Erythroblast (primary cell): ENCODE measurements at regions not wholly inside any gene's neighbourhood (a gene's known extent, or its start where the extent isn't known, plus 50 kb on each side); places are given as distances from the start of the nearest gene placed in this dataset.

Source experiments
- GATA1 ChIP-seq: IDR thresholded peaks from 2 replicates; pipeline ENCODE4 v1.6.1; 2011; ENCODE audit warnings: low read depth, mild to moderate bottlenecking, control low read depth, low read length, moderate library complexity
- POLR2A ChIP-seq: IDR thresholded peaks from 2 replicates; pipeline ENCODE4 v1.6.1; 2011; ENCODE audit warnings: mild to moderate bottlenecking, low read length

DNA sequence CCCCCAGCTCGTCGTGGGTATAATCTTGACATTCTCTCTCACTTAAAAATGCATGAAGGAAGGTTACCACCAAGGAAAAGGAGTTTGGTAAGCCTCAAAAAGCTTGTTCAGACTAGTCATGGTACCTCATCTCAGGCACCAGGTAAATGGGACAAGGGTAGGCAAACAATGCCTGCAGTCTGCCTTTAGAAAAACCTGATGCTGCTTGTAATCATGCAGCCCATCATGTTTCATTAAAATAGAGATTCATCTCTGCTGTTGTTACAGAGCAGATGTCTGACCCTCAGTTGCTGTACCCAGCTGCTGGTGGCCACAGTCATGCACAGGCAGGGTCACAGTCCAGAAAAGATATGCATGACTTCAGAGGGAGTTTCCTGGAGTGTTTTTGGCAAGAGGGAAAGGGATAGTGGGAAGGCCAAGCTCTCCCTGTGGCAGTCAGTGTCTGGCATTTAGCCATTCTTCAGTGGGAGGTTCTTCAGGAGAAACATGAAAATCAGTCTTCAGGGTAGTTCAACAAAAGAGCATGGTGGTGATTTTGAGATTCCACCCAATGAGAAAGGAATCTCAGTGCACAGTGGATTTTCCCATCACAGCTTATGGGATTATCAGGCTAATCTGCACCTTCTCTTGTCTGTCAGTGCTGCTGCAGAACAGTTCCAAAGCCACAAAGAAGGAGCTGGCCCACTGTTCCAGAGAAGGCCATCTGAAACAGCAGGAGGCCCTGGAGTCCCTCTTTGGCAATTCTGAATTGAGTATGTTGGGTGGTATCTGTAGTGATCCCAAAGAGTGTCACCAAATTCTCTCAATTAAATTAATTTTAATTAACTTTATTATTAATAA, 202.7 kb upstream of the FRMD6 start:
- TF ChIP-seq POLR2A, result no peak
- no peak for TF ChIP-seq GATA1
